ENCODE measurements at regions not wholly inside any gene's neighbourhood (a gene's known extent, or its start where the extent isn't known, plus 50 kb on each side); places are given as distances from the start of the nearest gene placed in this dataset.

DNA sequence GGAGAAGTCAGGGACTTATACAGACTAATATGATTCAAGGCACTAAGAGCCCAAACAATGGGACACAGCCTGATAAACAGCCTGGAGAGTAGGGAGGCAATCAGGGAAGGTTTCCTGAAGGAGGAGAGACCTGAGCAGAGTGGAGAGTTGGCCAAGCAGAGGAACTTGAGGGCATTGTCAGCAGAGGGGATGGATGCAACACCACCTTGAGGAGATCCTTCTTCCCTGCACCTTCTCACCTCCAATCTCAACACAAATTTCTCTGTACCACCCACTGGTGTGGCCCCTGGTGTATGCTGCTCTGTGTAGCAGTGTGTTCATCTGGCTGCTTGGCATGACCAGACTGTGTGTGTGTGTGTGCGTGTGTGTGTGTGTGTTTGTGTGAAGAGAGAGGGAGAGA, 146.2 kb downstream of the WDR11 start:
- TF ChIP-seq, protein P1, sequence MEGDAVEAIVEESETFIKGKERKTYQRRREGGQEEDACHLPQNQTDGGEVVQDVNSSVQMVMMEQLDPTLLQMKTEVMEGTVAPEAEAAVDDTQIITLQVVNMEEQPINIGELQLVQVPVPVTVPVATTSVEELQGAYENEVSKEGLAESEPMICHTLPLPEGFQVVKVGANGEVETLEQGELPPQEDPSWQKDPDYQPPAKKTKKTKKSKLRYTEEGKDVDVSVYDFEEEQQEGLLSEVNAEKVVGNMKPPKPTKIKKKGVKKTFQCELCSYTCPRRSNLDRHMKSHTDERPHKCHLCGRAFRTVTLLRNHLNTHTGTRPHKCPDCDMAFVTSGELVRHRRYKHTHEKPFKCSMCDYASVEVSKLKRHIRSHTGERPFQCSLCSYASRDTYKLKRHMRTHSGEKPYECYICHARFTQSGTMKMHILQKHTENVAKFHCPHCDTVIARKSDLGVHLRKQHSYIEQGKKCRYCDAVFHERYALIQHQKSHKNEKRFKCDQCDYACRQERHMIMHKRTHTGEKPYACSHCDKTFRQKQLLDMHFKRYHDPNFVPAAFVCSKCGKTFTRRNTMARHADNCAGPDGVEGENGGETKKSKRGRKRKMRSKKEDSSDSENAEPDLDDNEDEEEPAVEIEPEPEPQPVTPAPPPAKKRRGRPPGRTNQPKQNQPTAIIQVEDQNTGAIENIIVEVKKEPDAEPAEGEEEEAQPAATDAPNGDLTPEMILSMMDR (IDR thresholded peaks at IDR 0.05): no peak

DNA sequence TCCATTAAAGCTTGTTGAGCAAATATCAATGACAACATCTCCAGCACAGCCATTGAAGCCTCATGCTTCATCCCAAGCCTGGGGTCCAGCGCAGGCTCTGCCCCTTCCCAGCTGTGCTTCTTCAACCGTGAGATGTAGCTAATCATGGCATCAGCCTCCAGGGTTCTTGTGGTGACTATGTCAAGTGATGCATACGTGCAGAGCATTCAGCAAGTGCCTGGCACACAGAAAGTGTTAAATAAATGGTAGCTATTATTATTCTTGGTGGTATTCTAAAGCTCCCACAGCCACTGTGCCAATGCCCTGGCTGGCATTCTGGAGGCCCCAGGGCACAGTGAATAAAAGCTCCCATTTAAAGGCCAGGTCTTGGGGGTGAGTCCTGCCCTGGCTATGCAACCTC, 146.6 kb downstream of the WDR11 start:
- TF ChIP-seq, protein P1 (IDR thresholded peaks at IDR 0.05): no peak
- Mint-ChIP-seq H3K4me3 (ENCODE audit: unreplicated experiment) (no peak overlapping the region), H3K27me3 (ENCODE audit: unreplicated experiment) (peaks cover 3% of the 10 kb centered on the region), H3K9me3 (ENCODE audit: unreplicated experiment) (peaks cover 8% of the 10 kb centered on the region), H3K36me3 (ENCODE audit: unreplicated experiment) (no peaks in the 10 kb centered on the region), H3K4me1 (ENCODE audit: unreplicated experiment) (no peaks in the 10 kb centered on the region), H3K27ac (ENCODE audit: unreplicated experiment) (no peak overlapping the region)
- no peak for DNase-seq (ENCODE audit: extremely low spot score, unreplicated experiment)

More for the DNA sequence above, 146.2 kb downstream of the WDR11 start:
- no peaks in the 10 kb centered on the region for H3K36me3 Mint-ChIP-seq (ENCODE audit: unreplicated experiment)
- H3K4me1 Mint-ChIP-seq (ENCODE audit: unreplicated experiment): no peaks in the 10 kb centered on the region
- peak; percentile 25 for DNase-seq (ENCODE audit: extremely low spot score, unreplicated experiment)
- peaks cover 7% of the 10 kb centered on the region for H3K9me3 Mint-ChIP-seq (ENCODE audit: unreplicated experiment)
- no peak overlapping the region for H3K4me3 Mint-ChIP-seq (ENCODE audit: unreplicated experiment)
- H3K27me3 Mint-ChIP-seq (ENCODE audit: unreplicated experiment): peaks cover 3% of the 10 kb centered on the region
- no peak overlapping the region for H3K27ac Mint-ChIP-seq (ENCODE audit: unreplicated experiment)

- no peaks in the 10 kb centered on the region for H3K36me3 Mint-ChIP-seq (ENCODE audit: unreplicated experiment)
- H3K27ac Mint-ChIP-seq (ENCODE audit: unreplicated experiment): no peak overlapping the region
- TF ChIP-seq, protein P1 (IDR thresholded peaks at IDR 0.05): no peak
- peaks cover 3% of the 10 kb centered on the region for H3K27me3 Mint-ChIP-seq (ENCODE audit: unreplicated experiment)
- H3K4me3 Mint-ChIP-seq (ENCODE audit: unreplicated experiment): no peak overlapping the region
- peaks cover 13% of the 10 kb centered on the region for H3K9me3 Mint-ChIP-seq (ENCODE audit: unreplicated experiment)
- H3K4me1 Mint-ChIP-seq (ENCODE audit: unreplicated experiment): no peaks in the 10 kb centered on the region
- DNase-seq (ENCODE audit: extremely low spot score, unreplicated experiment): peak; percentile 72
These were observed 147.1 kb downstream of the WDR11 start for GRCh38 chr10:120998251-120998650.

- H3K4me1 Mint-ChIP-seq (ENCODE audit: unreplicated experiment): no peaks in the 10 kb centered on the region
- no peak overlapping the region for H3K4me3 Mint-ChIP-seq (ENCODE audit: unreplicated experiment)
These were observed 147.7 kb downstream of the WDR11 start for GRCh38 chr10:120998782-120999285.

GRCh38 chr10:120999868-121000267, 148.7 kb downstream of the WDR11 start:
- Mint-ChIP-seq H3K27me3 (ENCODE audit: unreplicated experiment) (peaks cover 3% of the 10 kb centered on the region), H3K4me3 (ENCODE audit: unreplicated experiment) (no peak overlapping the region), H3K9me3 (ENCODE audit: unreplicated experiment) (peaks cover 15% of the 10 kb centered on the region), H3K4me1 (ENCODE audit: unreplicated experiment) (no peaks in the 10 kb centered on the region), H3K36me3 (ENCODE audit: unreplicated experiment) (no peaks in the 10 kb centered on the region), H3K27ac (ENCODE audit: unreplicated experiment) (no peak overlapping the region)
- DNase-seq (ENCODE audit: extremely low spot score, unreplicated experiment): no peak
- TF ChIP-seq, protein P1 (IDR thresholded peaks at IDR 0.05): no peak

More at GRCh38 chr10:120998782-120999285, 147.7 kb downstream of the WDR11 start:
- Mint-ChIP-seq H3K27me3 (ENCODE audit: unreplicated experiment) (peaks cover 3% of the 10 kb centered on the region), H3K36me3 (ENCODE audit: unreplicated experiment) (no peaks in the 10 kb centered on the region), H3K9me3 (ENCODE audit: unreplicated experiment) (peaks cover 14% of the 10 kb centered on the region), H3K27ac (ENCODE audit: unreplicated experiment) (no peak overlapping the region)
- TF ChIP-seq, protein P1 (IDR thresholded peaks at IDR 0.05): no peak
- DNase-seq (ENCODE audit: extremely low spot score, unreplicated experiment): no peak
